HG02981 (cell line): ENCODE measurements at regions not wholly inside any gene's neighbourhood (a gene's known extent, or its start where the extent isn't known, plus 50 kb on each side); places are given as distances from the start of the nearest gene placed in this dataset.

Source experiments
- ATAC-seq: cut with Tn5 transposase; IDR thresholded peaks from one replicate; pipeline ENCODE4 v1.9.1; 2021; ENCODE audit warnings: mild to moderate bottlenecking, moderate library complexity; ENCODE audit not compliant: unreplicated experiment

- ATAC-seq = no peak
Observed at GRCh38 chr3:30258426-30259392, 347.7 kb upstream of the TGFBR2 start.

- no peak for ATAC-seq
Observed at GRCh38 chr3:30259730-30260129, 346.7 kb upstream of the TGFBR2 start.

- ATAC-seq = no peak
Observed at GRCh38 chr3:30260762-30261161, 345.6 kb upstream of the TGFBR2 start.

- no peak for ATAC-seq
Observed at GRCh38 chr3:30263238-30263924, 343.0 kb upstream of the TGFBR2 start.

GRCh38 chr3:30263925-30264313 is 342.5 kb upstream of the TGFBR2 start:
- no peak for ATAC-seq

- no peak for ATAC-seq
Observed at GRCh38 chr3:30266524-30266923, 339.9 kb upstream of the TGFBR2 start.

- ATAC-seq = no peak
Observed at GRCh38 chr3:30268288-30268687, 338.1 kb upstream of the TGFBR2 start.

GRCh38 chr3:30269751-30270445 is 336.5 kb upstream of the TGFBR2 start:
- peak; percentile 76 for ATAC-seq

- no peak for ATAC-seq
Observed at GRCh38 chr3:30271781-30272180, 334.6 kb upstream of the TGFBR2 start.

- no peak for ATAC-seq
Observed at GRCh38 chr3:30273304-30274072, 332.9 kb upstream of the TGFBR2 start.

GRCh38 chr3:30277494-30277893 is 328.9 kb upstream of the TGFBR2 start:
- ATAC-seq = no peak

GRCh38 chr3:30281526-30281925 is 324.9 kb upstream of the TGFBR2 start:
- ATAC-seq = no peak

GRCh38 chr3:30282154-30282696 is 324.2 kb upstream of the TGFBR2 start:
- ATAC-seq = no peak

- ATAC-seq = no peak
Observed at GRCh38 chr3:30285188-30286006, 321.0 kb upstream of the TGFBR2 start.

GRCh38 chr3:30286007-30286669 is 320.3 kb upstream of the TGFBR2 start:
- ATAC-seq = no peak

- ATAC-seq = no peak
Observed at GRCh38 chr3:30286811-30287210, 319.6 kb upstream of the TGFBR2 start.

- no peak for ATAC-seq
Observed at GRCh38 chr3:30288830-30289229, 317.6 kb upstream of the TGFBR2 start.

- ATAC-seq = no peak
Observed at GRCh38 chr3:30289324-30289723, 317.1 kb upstream of the TGFBR2 start.

GRCh38 chr3:30289766-30290165 is 316.6 kb upstream of the TGFBR2 start:
- ATAC-seq = no peak
